GM19035 (cell line): ENCODE measurements at regions not wholly inside any gene's neighbourhood (a gene's known extent, or its start where the extent isn't known, plus 50 kb on each side); places are given as distances from the start of the nearest gene placed in this dataset.

ENCODE experiments used
- ATAC-seq: cut with Tn5 transposase; IDR thresholded peaks from one replicate; pipeline ENCODE4 v1.9.1; 2021; ENCODE audit not compliant: unreplicated experiment

- ATAC-seq, result no peak
Measured at GRCh38 chr6:165959627-165960026, 208.0 kb downstream of the TBXT start.

GRCh38 chr6:165956874-165957273, 210.8 kb downstream of the TBXT start:
- ATAC-seq, result no peak

- ATAC-seq, result no peak
Measured at GRCh38 chr6:165952514-165952913, 215.1 kb downstream of the TBXT start.

- no peak for ATAC-seq
Measured at GRCh38 chr6:165950316-165950715, 217.3 kb downstream of the TBXT start.

- ATAC-seq, result no peak
Measured at GRCh38 chr6:165949324-165949723, 218.3 kb downstream of the TBXT start.

- ATAC-seq, result no peak
Measured at GRCh38 chr6:165944002-165944466, 223.6 kb downstream of the TBXT start.

GRCh38 chr6:165941786-165942185, 225.9 kb downstream of the TBXT start:
- ATAC-seq, result no peak

GRCh38 chr6:165941249-165941775, 226.3 kb downstream of the TBXT start:
- no peak for ATAC-seq

- ATAC-seq, result no peak
Measured at GRCh38 chr6:165940366-165940765, 227.3 kb downstream of the TBXT start.

- no peak for ATAC-seq
Measured at GRCh38 chr6:165939601-165940290, 227.9 kb downstream of the TBXT start.

- no peak for ATAC-seq
Measured at GRCh38 chr6:165939047-165939446, 228.6 kb downstream of the TBXT start.

- no peak for ATAC-seq
Measured at GRCh38 chr6:165937564-165938358, 229.9 kb downstream of the TBXT start.

GRCh38 chr6:165936660-165937059, 231.0 kb downstream of the TBXT start:
- ATAC-seq, result no peak

GRCh38 chr6:165936096-165936495, 231.6 kb downstream of the TBXT start:
- ATAC-seq, result no peak

- ATAC-seq, result no peak
Measured at GRCh38 chr6:165931675-165932074, 236.0 kb downstream of the TBXT start.

GRCh38 chr6:165930668-165931214, 236.9 kb downstream of the TBXT start:
- ATAC-seq, result no peak

- no peak for ATAC-seq
Measured at GRCh38 chr6:165929607-165930006, 238.0 kb downstream of the TBXT start.

- ATAC-seq, result no peak
Measured at GRCh38 chr6:165926378-165926777, 241.3 kb downstream of the TBXT start.

GRCh38 chr6:165925474-165926156, 242.0 kb downstream of the TBXT start:
- ATAC-seq, result no peak

- no peak for ATAC-seq
Measured at GRCh38 chr6:165922309-165922794, 245.3 kb downstream of the TBXT start.
